GM18519 (cell line): ENCODE measurements at regions not wholly inside any gene's neighbourhood (a gene's known extent, or its start where the extent isn't known, plus 50 kb on each side); places are given as distances from the start of the nearest gene placed in this dataset.
"Not testable (repeated sequence)": the region's sequence is repeated elsewhere in the genome, so short reads cannot be mapped to it uniquely, and the experiment has no call there.

Experiments
- ATAC-seq: cut with Tn5 transposase; IDR thresholded peaks from one replicate; pipeline ENCODE4 v1.9.1; 2021; ENCODE audit warnings: mild to moderate bottlenecking, moderate library complexity; ENCODE audit not compliant: unreplicated experiment, low FRiP score

GRCh38 chr10:94123258-94123995, 129.7 kb downstream of the PLCE1 start:
- ATAC-seq, result no peak

GRCh38 chr10:94124147-94124546, 130.4 kb downstream of the PLCE1 start:
- not testable (repeated sequence) for ATAC-seq

GRCh38 chr10:94125268-94125667, 131.5 kb downstream of the PLCE1 start:
- ATAC-seq, result not testable (repeated sequence)

GRCh38 chr10:94125856-94126255, 132.1 kb downstream of the PLCE1 start:
- no peak for ATAC-seq

- no peak for ATAC-seq
Measured at GRCh38 chr10:94129393-94130130, 135.8 kb downstream of the PLCE1 start.

GRCh38 chr10:94131885-94132284, 138.2 kb downstream of the PLCE1 start:
- ATAC-seq, result no peak

GRCh38 chr10:94133239-94133638, 139.5 kb downstream of the PLCE1 start:
- no peak for ATAC-seq

- ATAC-seq, result no peak
Measured at GRCh38 chr10:94137747-94138146, 144.0 kb downstream of the PLCE1 start.

- no peak for ATAC-seq
Measured at GRCh38 chr10:94138391-94138790, 144.7 kb downstream of the PLCE1 start.

GRCh38 chr10:94143261-94143660, 149.5 kb downstream of the PLCE1 start:
- no peak for ATAC-seq

- no peak for ATAC-seq
Measured at GRCh38 chr10:94146313-94146712, 152.6 kb downstream of the PLCE1 start.

- ATAC-seq, result no peak
Measured at GRCh38 chr10:94146746-94147145, 153.0 kb downstream of the PLCE1 start.

- no peak for ATAC-seq
Measured at GRCh38 chr10:94149702-94150101, 156.0 kb downstream of the PLCE1 start.

- no peak for ATAC-seq
Measured at GRCh38 chr10:94150541-94151184, 156.9 kb downstream of the PLCE1 start.

- no peak for ATAC-seq
Measured at GRCh38 chr10:94155722-94156271, 162.1 kb downstream of the PLCE1 start.

GRCh38 chr10:94156453-94156852, 162.7 kb downstream of the PLCE1 start:
- ATAC-seq, result no peak

- not testable (repeated sequence) for ATAC-seq
Measured at GRCh38 chr10:94165158-94165611, 171.5 kb downstream of the PLCE1 start.

- no peak for ATAC-seq
Measured at GRCh38 chr10:94172332-94172731, 178.6 kb downstream of the PLCE1 start.

GRCh38 chr10:94173594-94173993, 179.9 kb downstream of the PLCE1 start:
- no peak for ATAC-seq

- ATAC-seq, result no peak
Measured at GRCh38 chr10:94174838-94175237, 181.1 kb downstream of the PLCE1 start.
